ENCODE measurements at regions not wholly inside any gene's neighbourhood (a gene's known extent, or its start where the extent isn't known, plus 50 kb on each side); places are given as distances from the start of the nearest gene placed in this dataset.

DNA sequence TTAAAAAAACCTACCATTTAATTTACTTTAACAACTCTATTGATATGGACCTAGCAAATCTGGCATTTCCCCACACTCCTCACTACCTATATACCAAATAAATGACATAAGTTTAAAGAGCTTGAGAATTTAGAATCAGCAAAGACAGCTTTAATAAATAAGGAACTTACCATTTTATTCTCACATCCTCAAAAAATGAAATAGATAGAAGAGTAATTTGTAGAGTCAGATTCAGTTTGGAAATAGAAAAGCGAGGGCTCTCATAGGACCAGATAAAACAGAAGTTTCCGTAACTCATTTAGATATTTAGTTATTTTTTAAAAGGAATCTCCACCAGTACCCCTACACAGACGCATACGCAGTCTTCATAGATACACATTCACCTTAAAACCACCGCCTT lies 117.9 kb downstream of the RGS2 start:
- Histone ChIP-seq H3K4me3 (no peak overlapping the region), H3K27me3 (ENCODE audit: low read depth) (no peaks in the 10 kb centered on the region), H3K36me3 (no peaks in the 10 kb centered on the region), H3K27ac (no peak overlapping the region), H3K4me1 (no peaks in the 10 kb centered on the region), H3K9me3 (no peaks in the 10 kb centered on the region)
- intact Hi-C loops (cut with DNase I): no loop called here
- TF ChIP-seq, protein P1, sequence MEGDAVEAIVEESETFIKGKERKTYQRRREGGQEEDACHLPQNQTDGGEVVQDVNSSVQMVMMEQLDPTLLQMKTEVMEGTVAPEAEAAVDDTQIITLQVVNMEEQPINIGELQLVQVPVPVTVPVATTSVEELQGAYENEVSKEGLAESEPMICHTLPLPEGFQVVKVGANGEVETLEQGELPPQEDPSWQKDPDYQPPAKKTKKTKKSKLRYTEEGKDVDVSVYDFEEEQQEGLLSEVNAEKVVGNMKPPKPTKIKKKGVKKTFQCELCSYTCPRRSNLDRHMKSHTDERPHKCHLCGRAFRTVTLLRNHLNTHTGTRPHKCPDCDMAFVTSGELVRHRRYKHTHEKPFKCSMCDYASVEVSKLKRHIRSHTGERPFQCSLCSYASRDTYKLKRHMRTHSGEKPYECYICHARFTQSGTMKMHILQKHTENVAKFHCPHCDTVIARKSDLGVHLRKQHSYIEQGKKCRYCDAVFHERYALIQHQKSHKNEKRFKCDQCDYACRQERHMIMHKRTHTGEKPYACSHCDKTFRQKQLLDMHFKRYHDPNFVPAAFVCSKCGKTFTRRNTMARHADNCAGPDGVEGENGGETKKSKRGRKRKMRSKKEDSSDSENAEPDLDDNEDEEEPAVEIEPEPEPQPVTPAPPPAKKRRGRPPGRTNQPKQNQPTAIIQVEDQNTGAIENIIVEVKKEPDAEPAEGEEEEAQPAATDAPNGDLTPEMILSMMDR (IDR thresholded peaks at IDR 0.05): no peak
- DNase-seq: no peak
- ATAC-seq: no peak

DNA sequence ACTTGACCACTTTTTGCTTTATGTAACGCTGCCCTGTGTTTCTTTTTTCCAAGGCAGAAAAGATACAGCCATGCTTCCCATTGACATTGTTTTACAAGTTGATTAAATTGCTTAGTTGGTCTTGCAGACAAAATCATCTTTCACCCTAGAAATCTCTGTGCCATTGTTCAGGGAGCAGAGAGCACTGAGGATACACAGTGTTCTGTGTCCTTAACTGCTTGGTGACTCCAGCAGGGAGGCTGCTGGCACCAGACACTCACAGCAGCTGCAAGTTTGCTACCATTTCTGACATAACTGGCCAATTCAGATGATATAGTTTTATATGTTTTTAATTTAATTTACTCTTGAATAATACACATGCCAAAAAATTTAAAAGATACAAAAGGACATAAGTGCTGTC lies 118.7 kb downstream of the RGS2 start:
- no peak for DNase-seq

GRCh38 chr1:192929597-192929996 lies 120.8 kb downstream of the RGS2 start:
- ATAC-seq: peak in 1 of 2 donors; percentile 34
- TF ChIP-seq, protein P1 (IDR thresholded peaks at IDR 0.05): no peak
- no peak for DNase-seq
- Histone ChIP-seq H3K4me1 (no peaks in the 10 kb centered on the region), H3K27ac (no peak overlapping the region), H3K27me3 (ENCODE audit: low read depth) (no peaks in the 10 kb centered on the region), H3K36me3 (no peaks in the 10 kb centered on the region), H3K9me3 (no peaks in the 10 kb centered on the region), H3K4me3 (no peak overlapping the region)
- intact Hi-C loops (cut with DNase I): no loop called here

More for the DNA sequence above, 118.7 kb downstream of the RGS2 start:
- H3K4me3 ChIP-seq: no peak overlapping the region
- intact Hi-C loops (cut with DNase I): no loop called here
- H3K36me3 ChIP-seq: no peaks in the 10 kb centered on the region
- H3K4me1 ChIP-seq: no peaks in the 10 kb centered on the region
- TF ChIP-seq, protein P1 (IDR thresholded peaks at IDR 0.05): no peak
- ATAC-seq: no peak
- no peak overlapping the region for H3K27ac ChIP-seq
- no peaks in the 10 kb centered on the region for H3K27me3 ChIP-seq (ENCODE audit: low read depth)
- H3K9me3 ChIP-seq: no peaks in the 10 kb centered on the region

- Histone ChIP-seq H3K9me3 (no peaks in the 10 kb centered on the region), H3K4me1 (no peaks in the 10 kb centered on the region), H3K27ac (no peak overlapping the region), H3K27me3 (ENCODE audit: low read depth) (no peaks in the 10 kb centered on the region), H3K4me3 (no peak overlapping the region), H3K36me3 (no peaks in the 10 kb centered on the region)
- ATAC-seq (no peak), DNase-seq (no peak)
- TF ChIP-seq, protein P1 (IDR thresholded peaks at IDR 0.05): no peak
- intact Hi-C loops (cut with DNase I): no loop called here
These were observed 124.9 kb downstream of the RGS2 start for GRCh38 chr1:192933744-192934143.

- TF ChIP-seq, protein P1 (IDR thresholded peaks at IDR 0.05): no peak
- Histone ChIP-seq H3K27ac (no peak overlapping the region), H3K36me3 (no peaks in the 10 kb centered on the region), H3K4me3 (no peak overlapping the region), H3K9me3 (no peaks in the 10 kb centered on the region), H3K27me3 (ENCODE audit: low read depth) (no peaks in the 10 kb centered on the region), H3K4me1 (no peaks in the 10 kb centered on the region)
- ATAC-seq: peak; percentile 48 to 76
- DNase-seq: no peak
- intact Hi-C loops (cut with DNase I): no loop called here
These were observed 122.7 kb downstream of the UCHL5 start for GRCh38 chr1:192936313-192937018.
